HEK293 (cell line): ENCODE measurements at regions not wholly inside any gene's neighbourhood (a gene's known extent, or its start where the extent isn't known, plus 50 kb on each side); places are given as distances from the start of the nearest gene placed in this dataset.

ENCODE experiments used
- CTCF ChIA-PET: fragments of 350-600 bp; formaldehyde crosslinking; extraction: SDS; loops from one replicate; lab custom pipeline; 2021; ENCODE audit warnings: antibody characterized with exemption; lab: Yijun Ruan, JAX
- POLR2A ChIA-PET: fragments of 300-600 bp; formaldehyde crosslinking; extraction: SDS; loops from one replicate; lab custom pipeline; 2020; ENCODE audit warnings: antibody characterized with exemption, inconsistent platforms; lab: Yijun Ruan, JAX
- H3K27ac ChIP-seq: fragments of 200-500 bp; sonication (Bioruptor generic); 2 replicates; pipeline ENCODE4 v1.5.1; 2014; ENCODE audit warnings: low read depth, low read length, control low read depth, inconsistent platforms; ENCODE audit errors: extremely low read depth
- H3K36me3 ChIP-seq, 2 experiments: fragments of 200-500 bp in 1 of 2; sonication (Bioruptor generic) in 1 of 2; 1 replicate in 1 of 2; 2 replicates in 1 of 2; pipeline ENCODE4 v1.5.1; 2014 to 2017; ENCODE audit warnings: inconsistent platforms in 2 of 2, low read length in 2 of 2; ENCODE audit not compliant: control insufficient read depth in 2 of 2, insufficient read depth in 1 of 2
- H3K4me1 ChIP-seq: fragments of 200-500 bp; sonication (Bioruptor generic); 2 replicates; pipeline ENCODE4 v1.5.1; 2014; ENCODE audit warnings: mild to moderate bottlenecking, low read length, inconsistent platforms; ENCODE audit not compliant: control insufficient read depth, insufficient read depth
- H3K4me3 ChIP-seq: 2 replicates; pipeline ENCODE4 v1.5.1; 2011; ENCODE audit warnings: low read depth, mild to moderate bottlenecking, control low read depth, low read length, moderate library complexity
- H3K9me3 ChIP-seq: fragments of 200-500 bp; sonication (Bioruptor generic); 2 replicates; pipeline ENCODE4 v1.5.1; 2014; ENCODE audit warnings: low read depth, low read length, inconsistent platforms; ENCODE audit not compliant: control insufficient read depth, insufficient read depth
- FEZF1 ChIP-seq: fragments of 450-650 bp; formaldehyde crosslinking; IDR thresholded peaks from 2 replicates; pipeline ENCODE4 v1.5.1; 2016; ENCODE audit warnings: missing biosample characterization, missing genetic modification characterization
- GLI2 ChIP-seq: fragments of 450-650 bp; formaldehyde crosslinking; IDR thresholded peaks from 2 replicates; pipeline ENCODE4; 2017; ENCODE audit warnings: missing biosample characterization, missing genetic modification characterization, low read depth, borderline replicate concordance
- KLF1 ChIP-seq: fragments of 450-650 bp; formaldehyde crosslinking; IDR thresholded peaks from 2 replicates; pipeline ENCODE4 v1.5.1; 2016; ENCODE audit warnings: missing biosample characterization, missing genetic modification characterization
- REPIN1 ChIP-seq: fragments of 450-650 bp; formaldehyde crosslinking; IDR thresholded peaks from 2 replicates; pipeline ENCODE4 v1.5.1; 2017; ENCODE audit warnings: missing biosample characterization, missing genetic modification characterization, low read depth
- REST ChIP-seq: fragments of 450-650 bp; formaldehyde crosslinking; IDR thresholded peaks from 2 replicates; pipeline ENCODE4 v1.5.1; 2016; ENCODE audit warnings: missing biosample characterization, missing genetic modification characterization
- SP7 ChIP-seq: fragments of 450-650 bp; formaldehyde crosslinking; IDR thresholded peaks from 2 replicates; pipeline ENCODE4 v1.5.1; 2016; ENCODE audit warnings: missing biosample characterization, missing genetic modification characterization
- WT1 ChIP-seq: fragments of 450-650 bp; formaldehyde crosslinking; IDR thresholded peaks from 2 replicates; pipeline ENCODE4 v1.5.1; 2016; ENCODE audit warnings: missing biosample characterization, missing genetic modification characterization
- ZNF121 ChIP-seq: fragments of 450-650 bp; formaldehyde crosslinking; IDR thresholded peaks from 2 replicates; pipeline ENCODE4 v1.5.1; 2016; ENCODE audit warnings: missing biosample characterization, missing genetic modification characterization
- ZNF138 ChIP-seq: fragments of 450-650 bp; formaldehyde crosslinking; IDR thresholded peaks from 2 replicates; pipeline ENCODE4 v1.5.1; 2016; ENCODE audit warnings: missing biosample characterization, missing genetic modification characterization, borderline replicate concordance
- ZNF211 ChIP-seq: fragments of 450-650 bp; formaldehyde crosslinking; IDR thresholded peaks from 2 replicates; pipeline ENCODE4 v1.5.1; 2016; ENCODE audit warnings: low read depth, missing biosample characterization, missing genetic modification characterization
- ZNF24 ChIP-seq: fragments of 450-650 bp; formaldehyde crosslinking; IDR thresholded peaks from 2 replicates; pipeline ENCODE4 v1.5.1; 2016; ENCODE audit warnings: missing biosample characterization, missing genetic modification characterization
- ZNF274 ChIP-seq, 2 experiments: fragments of 200-500 bp in 1 of 2; fragments of 450-650 bp in 1 of 2; sonication (Bioruptor generic) in 1 of 2; formaldehyde crosslinking in 1 of 2; IDR thresholded peaks; 2 replicates each; pipeline versions ENCODE4 v1.5.1 to v1.6.1; 2014 to 2016; ENCODE audit warnings: borderline replicate concordance in 1 of 2, inconsistent platforms in 1 of 2, low read length in 1 of 2, missing biosample characterization in 1 of 2, missing genetic modification characterization in 1 of 2
- ZNF529 ChIP-seq: fragments of 450-650 bp; formaldehyde crosslinking; IDR thresholded peaks from 2 replicates; pipeline ENCODE4 v1.5.1; 2017; ENCODE audit warnings: missing genetic modification characterization, missing biosample characterization; ENCODE audit not compliant: insufficient replicate concordance
- ZNF549 ChIP-seq: fragments of 450-650 bp; IDR thresholded peaks from 2 replicates; pipeline ENCODE4 v1.5.1; 2018; ENCODE audit warnings: missing biosample characterization, missing genetic modification characterization, mild to moderate bottlenecking, inconsistent platforms, moderate library complexity
- ZNF560 ChIP-seq: fragments of 450-650 bp; formaldehyde crosslinking; IDR thresholded peaks from 2 replicates; pipeline ENCODE4 v1.5.1; 2017; ENCODE audit warnings: missing biosample characterization, missing genetic modification characterization, borderline replicate concordance
- ZNF596 ChIP-seq: fragments of 450-650 bp; IDR thresholded peaks from 2 replicates; pipeline ENCODE4 v1.5.0; 2018; ENCODE audit warnings: missing biosample characterization, mild to moderate bottlenecking, missing genetic modification characterization, moderate library complexity
- ZNF704 ChIP-seq: fragments of 450-650 bp; formaldehyde crosslinking; IDR thresholded peaks from 2 replicates; pipeline ENCODE4 v1.5.1; 2016; ENCODE audit warnings: missing biosample characterization, missing genetic modification characterization
- ZNF777 ChIP-seq: fragments of 450-650 bp; formaldehyde crosslinking; IDR thresholded peaks from 2 replicates; pipeline ENCODE4 v1.5.1; 2017; ENCODE audit warnings: missing biosample characterization, missing genetic modification characterization, borderline replicate concordance
- TF ChIP-seq, protein P1 (sequence below): fragments of 450-650 bp; formaldehyde crosslinking; IDR thresholded peaks from 2 replicates; pipeline ENCODE4 v1.5.1; 2016; ENCODE audit warnings: missing biosample characterization, missing genetic modification characterization
- TF ChIP-seq, protein P2 (sequence below): fragments of 450-650 bp; formaldehyde crosslinking; IDR thresholded peaks from 2 replicates; pipeline ENCODE4 v1.5.1; 2016; ENCODE audit warnings: missing biosample characterization, missing genetic modification characterization

DNA sequence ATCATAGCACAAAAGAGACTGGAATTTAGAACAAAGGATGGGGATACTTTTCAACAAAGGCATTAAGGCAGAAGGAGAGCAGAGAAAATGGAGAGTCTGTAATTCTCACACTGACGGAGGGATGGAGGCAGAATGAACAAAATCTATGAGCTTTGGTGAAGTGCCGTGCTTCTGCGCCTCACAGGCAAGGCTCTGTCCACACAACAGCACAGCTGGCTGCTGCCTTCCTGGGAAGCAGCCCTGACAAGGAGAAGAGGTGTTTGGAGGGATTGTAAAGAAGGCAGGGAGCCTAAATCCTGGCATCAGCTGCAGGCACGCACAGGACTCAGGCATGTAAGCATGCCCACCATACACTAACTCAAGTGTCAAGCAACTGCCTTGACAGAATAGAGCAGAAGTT, 485.2 kb upstream of the KIF2A start:
- no peaks in the 10 kb centered on the region; the same call in 1 of the 2 replicates for H3K9me3 ChIP-seq
- H3K4me3 ChIP-seq, result no peak overlapping the region
- ChIA-PET POLR2A (no interaction called here), CTCF (no interaction called here)
- H3K27ac ChIP-seq, result no peak overlapping the region
- no peaks in the 10 kb centered on the region for H3K36me3 ChIP-seq
- TF ChIP-seq ZNF121 (no peak), ZNF211 (no peak), ZNF549 (tag by site-specific recombination) (no peak)
- TF ChIP-seq, protein P1, sequence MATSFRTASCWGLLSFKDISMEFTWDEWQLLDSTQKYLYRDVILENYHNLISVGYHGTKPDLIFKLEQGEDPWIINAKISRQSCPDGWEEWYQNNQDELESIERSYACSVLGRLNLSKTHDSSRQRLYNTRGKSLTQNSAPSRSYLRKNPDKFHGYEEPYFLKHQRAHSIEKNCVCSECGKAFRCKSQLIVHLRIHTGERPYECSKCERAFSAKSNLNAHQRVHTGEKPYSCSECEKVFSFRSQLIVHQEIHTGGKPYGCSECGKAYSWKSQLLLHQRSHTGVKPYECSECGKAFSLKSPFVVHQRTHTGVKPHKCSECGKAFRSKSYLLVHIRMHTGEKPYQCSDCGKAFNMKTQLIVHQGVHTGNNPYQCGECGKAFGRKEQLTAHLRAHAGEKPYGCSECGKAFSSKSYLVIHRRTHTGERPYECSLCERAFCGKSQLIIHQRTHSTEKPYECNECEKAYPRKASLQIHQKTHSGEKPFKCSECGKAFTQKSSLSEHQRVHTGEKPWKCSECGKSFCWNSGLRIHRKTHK (tag by site-specific recombination), result no peak
- 0 out of 2 replicates have a peak, but pooled peaks cover 2% of the 10 kb centered on the region for H3K4me1 ChIP-seq

GRCh38 chr5:61821561-61821960, 484.4 kb upstream of the KIF2A start:
- Histone ChIP-seq H3K4me3 (no peak overlapping the region), H3K36me3 (no peaks in the 10 kb centered on the region), H3K9me3 (no peaks in the 10 kb centered on the region; the same call in 1 of the 2 replicates), H3K27ac (no peak overlapping the region), H3K4me1 (0 out of 2 replicates have a peak, but pooled peaks cover 2% of the 10 kb centered on the region)
- TF ChIP-seq ZNF529 (tag by site-specific recombination) (no peak), REST (tag by site-specific recombination) (no peak), ZNF596 (tag by site-specific recombination) (no peak), ZNF549 (tag by site-specific recombination) (no peak), WT1 (tag by site-specific recombination) (no peak), ZNF138 (tag by site-specific recombination) (no peak), GLI2 (no peak), ZNF704 (tag by site-specific recombination) (no peak), ZNF560 (no peak), ZNF24 (tag by site-specific recombination) (no peak), KLF1 (tag by site-specific recombination) (no peak), SP7 (tag by site-specific recombination) (no peak), ZNF777 (tag by site-specific recombination) (no peak), FEZF1 (tag by site-specific recombination) (no peak), REPIN1 (tag by site-specific recombination) (no peak), ZNF274 (IDR thresholded peaks at IDR 0.05; ENCODE audit: low read length) (no peak), ZNF274 (tag by site-specific recombination; IDR thresholded peaks at IDR 0.05; ENCODE audit: borderline replicate concordance) (no peak)
- TF ChIP-seq, protein P2, sequence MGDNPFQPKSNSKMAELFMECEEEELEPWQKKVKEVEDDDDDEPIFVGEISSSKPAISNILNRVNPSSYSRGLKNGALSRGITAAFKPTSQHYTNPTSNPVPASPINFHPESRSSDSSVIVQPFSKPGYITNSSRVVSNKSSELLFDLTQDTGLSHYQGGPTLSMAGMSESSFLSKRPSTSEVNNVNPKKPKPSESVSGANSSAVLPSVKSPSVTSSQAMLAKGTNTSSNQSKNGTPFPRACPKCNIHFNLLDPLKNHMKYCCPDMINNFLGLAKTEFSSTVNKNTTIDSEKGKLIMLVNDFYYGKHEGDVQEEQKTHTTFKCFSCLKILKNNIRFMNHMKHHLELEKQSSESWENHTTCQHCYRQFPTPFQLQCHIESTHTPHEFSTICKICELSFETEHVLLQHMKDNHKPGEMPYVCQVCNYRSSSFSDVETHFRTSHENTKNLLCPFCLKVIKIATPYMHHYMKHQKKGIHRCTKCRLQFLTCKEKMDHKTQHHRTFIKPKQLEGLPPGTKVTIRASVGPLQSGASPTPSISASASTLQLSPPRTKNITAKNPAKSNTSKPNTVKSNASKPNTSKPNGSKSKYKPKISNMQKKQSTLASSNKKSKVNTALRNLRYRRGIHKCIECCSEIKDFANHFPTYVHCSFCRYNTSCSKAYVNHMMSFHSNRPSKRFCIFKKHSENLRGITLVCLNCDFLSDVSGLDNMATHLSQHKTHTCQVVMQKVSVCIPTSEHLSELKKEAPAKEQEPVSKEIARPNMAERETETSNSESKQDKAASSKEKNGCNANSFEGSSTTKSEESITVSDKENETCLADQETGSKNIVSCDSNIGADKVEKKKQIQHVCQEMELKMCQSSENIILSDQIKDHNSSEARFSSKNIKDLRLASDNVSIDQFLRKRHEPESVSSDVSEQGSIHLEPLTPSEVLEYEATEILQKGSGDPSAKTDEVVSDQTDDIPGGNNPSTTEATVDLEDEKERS, result no peak
- ChIA-PET POLR2A (no interaction called here), CTCF (interaction anchor here (0.5 to 0.6 kb wide), 2 partner anchors 27 to 1074 kb away, joined by 3 to 4 read pairs; no protein-coding TSS in a partner anchor)
